SK-N-SH (cell line): ENCODE measurements at regions not wholly inside any gene's neighbourhood (a gene's known extent, or its start where the extent isn't known, plus 50 kb on each side); places are given as distances from the start of the nearest gene placed in this dataset.

ENCODE experiments used
- CTCF ChIA-PET: fragments of 300-600, 350-600 bp; formaldehyde crosslinking; extraction: SDS; loops from one replicate; lab custom pipeline; 2021; lab: Yijun Ruan, JAX
- POLR2A ChIA-PET: fragments of 350-600 bp; sonication (Branson Sonifier 250); formaldehyde crosslinking; extraction: SDS; loops from one replicate; lab custom pipeline; 2020; ENCODE audit warnings: antibody characterized with exemption, inconsistent platforms; lab: Yijun Ruan, JAX
- DNase-seq: peaks from one replicate; pipeline ENCODE4 v3.0.0; 2012
- H2AFZ ChIP-seq: fragments of 200-600 bp; sonication (generic); 2 replicates; pipeline ENCODE4 v1.8.1; 2016; ENCODE audit warnings: antibody characterized with exemption, mild to moderate bottlenecking, low read depth
- H3F3A ChIP-seq: fragments of 200-600 bp; sonication (generic); replicated peaks from 2 replicates; pipeline ENCODE3; 2016; ENCODE audit warnings: antibody characterized with exemption, mild to moderate bottlenecking; ENCODE audit not compliant: insufficient read depth
- H3K27ac ChIP-seq, 2 experiments: fragments of 200-500 bp in 1 of 2; fragments of 200-600 bp in 1 of 2; sonication (Bioruptor generic) in 1 of 2; sonication (generic), shearing (Covaris generic) in 1 of 2; 2 replicates each; pipeline versions ENCODE4 v1.5.1 to v1.6.1; 2014 to 2016; ENCODE audit warnings: low read depth in 2 of 2, inconsistent platforms in 1 of 2, low read length in 1 of 2, mild to moderate bottlenecking in 1 of 2, mixed read lengths in 1 of 2
- H3K27me3 ChIP-seq: fragments of 200-600 bp; sonication (generic), shearing (Covaris generic); 2 replicates; pipeline ENCODE4 v1.6.1; 2016; ENCODE audit warnings: mixed run types; ENCODE audit not compliant: insufficient read depth
- H3K36me3 ChIP-seq, 2 experiments: fragments of 200-500 bp in 1 of 2; fragments of 200-600 bp in 1 of 2; sonication (Bioruptor generic) in 1 of 2; sonication (generic) in 1 of 2; replicated peaks in 1 of 2; 2 replicates each; pipeline versions ENCODE3 to v1.5.1; 2014 to 2016; ENCODE audit warnings: low read length in 1 of 2, mild to moderate bottlenecking in 1 of 2; ENCODE audit not compliant: insufficient read depth in 2 of 2, control insufficient read depth in 1 of 2
- H3K4me1 ChIP-seq, 2 experiments: fragments of 200-500 bp in 1 of 2; fragments of 200-600 bp in 1 of 2; sonication (Bioruptor generic) in 1 of 2; sonication (generic), shearing (Covaris generic) in 1 of 2; 2 replicates each; pipeline versions ENCODE4 v1.5.1 to v1.6.1; 2014 to 2016; ENCODE audit warnings: low read depth in 1 of 2, low read length in 1 of 2, mixed run types in 1 of 2; ENCODE audit not compliant: insufficient read depth in 2 of 2, control insufficient read depth in 1 of 2
- H3K4me2 ChIP-seq: fragments of 200-600 bp; sonication (generic), shearing (Covaris generic); 2 replicates; pipeline ENCODE4 v1.6.1; 2017; ENCODE audit warnings: mixed run types
- H3K4me3 ChIP-seq, 2 experiments: fragments of 200-500 bp in 1 of 2; fragments of 200-600 bp in 1 of 2; sonication (Bioruptor generic) in 1 of 2; sonication (generic), shearing (Covaris generic) in 1 of 2; 2 replicates each; pipeline versions ENCODE4 v1.5.1 to v1.8.1; 2014 to 2016; ENCODE audit warnings: low read depth in 2 of 2, inconsistent platforms in 1 of 2, low read length in 1 of 2, mild to moderate bottlenecking in 1 of 2, mixed read lengths in 1 of 2, moderate library complexity in 1 of 2
- H3K79me2 ChIP-seq: fragments of 200-600 bp; sonication (generic); 2 replicates; pipeline ENCODE4 v1.8.1; 2017; ENCODE audit warnings: mild to moderate bottlenecking; ENCODE audit not compliant: insufficient read depth
- H3K9ac ChIP-seq: fragments of 200-600 bp; sonication (generic); 2 replicates; pipeline ENCODE4 v1.6.1; 2017; ENCODE audit warnings: mixed run types
- H3K9me2 ChIP-seq: fragments of 200-600 bp; sonication (generic); 2 replicates; pipeline ENCODE4 v1.6.1; 2017; ENCODE audit warnings: mixed run types
- H3K9me3 ChIP-seq: fragments of 200-600 bp; sonication (generic); 2 replicates; pipeline ENCODE4 v1.6.1; 2017; ENCODE audit warnings: mixed run types, mild to moderate bottlenecking, moderate library complexity
- H4K20me1 ChIP-seq: fragments of 200-600 bp; sonication (generic); 2 replicates; pipeline ENCODE4 v1.6.1; 2017; ENCODE audit warnings: mild to moderate bottlenecking, mixed run types; ENCODE audit not compliant: insufficient read depth
- CHD2 ChIP-seq: fragments of 150-350 bp; IDR thresholded peaks from 2 replicates; pipeline ENCODE4 v1.6.1; 2018; ENCODE audit warnings: low read length; ENCODE audit not compliant: partially characterized antibody
- EZH2phosphoT487 ChIP-seq: fragments of 200-600 bp; sonication (generic); IDR thresholded peaks from 2 replicates; pipeline ENCODE4 v1.6.1; 2017; ENCODE audit warnings: low read depth, mixed run types, mild to moderate bottlenecking, antibody characterized with exemption, moderate library complexity, borderline replicate concordance
- FOSL2 ChIP-seq: IDR thresholded peaks from 2 replicates; pipeline ENCODE4 v1.4.0; 2012; ENCODE audit warnings: low read depth, mild to moderate bottlenecking, moderate library complexity, borderline replicate concordance
- FOXJ3 ChIP-seq: sonication (generic); formaldehyde crosslinking; IDR thresholded peaks from 2 replicates; pipeline ENCODE4 v1.5.1; 2020; ENCODE audit warnings: mild to moderate bottlenecking, missing genetic modification reagents
- GABPA ChIP-seq: IDR thresholded peaks from 2 replicates; pipeline ENCODE4 v1.4.0; 2012; ENCODE audit warnings: low read depth, mild to moderate bottlenecking
- JUND ChIP-seq: IDR thresholded peaks from 2 replicates; pipeline ENCODE4 v1.4.0; 2012
- MAX ChIP-seq: IDR thresholded peaks from 2 replicates; pipeline ENCODE4 v1.4.0; 2012; ENCODE audit warnings: low read depth
- MEF2A ChIP-seq: IDR thresholded peaks from 2 replicates; pipeline ENCODE4 v1.4.0; 2012; ENCODE audit warnings: low read depth, borderline replicate concordance
- MXI1 ChIP-seq: IDR thresholded peaks from 2 replicates; pipeline ENCODE4 v1.6.1; 2012; ENCODE audit warnings: mild to moderate bottlenecking, low read depth, low read length, improper control_type of control experiment
- NFIC ChIP-seq: IDR thresholded peaks from 2 replicates; pipeline ENCODE4 v1.4.0; 2012; ENCODE audit warnings: borderline replicate concordance
- NRF1 ChIP-seq: IDR thresholded peaks from 2 replicates; pipeline ENCODE4 v1.6.1; 2012; ENCODE audit warnings: low read depth, mild to moderate bottlenecking, low read length
- RFX5 ChIP-seq: IDR thresholded peaks from 2 replicates; pipeline ENCODE4 v1.6.1; 2012; ENCODE audit warnings: mild to moderate bottlenecking, improper control_type of control experiment, low read length
- SMC3 ChIP-seq: IDR thresholded peaks from 2 replicates; pipeline ENCODE4 v1.6.1; 2012; ENCODE audit warnings: low read depth, low read length, improper control_type of control experiment
- TCF12 ChIP-seq: IDR thresholded peaks from 2 replicates; pipeline ENCODE4 v1.4.0; 2012
- YY1 ChIP-seq: IDR thresholded peaks from 2 replicates; pipeline ENCODE4 v1.4.0; 2012; ENCODE audit warnings: low read depth, mild to moderate bottlenecking
- WGBS: methylation state at CpG from one replicate; pipeline ENCODE4 v1.1.6; 2017; ENCODE audit warnings: low lambda C conversion rate; 5-methylcytosine and 5-hydroxymethylcytosine counted together
- TF ChIP-seq, protein P1 (sequence below): IDR thresholded peaks from 2 replicates; pipeline ENCODE4 v1.6.1; 2012; ENCODE audit warnings: mild to moderate bottlenecking, low read depth, low read length, moderate library complexity

GRCh38 chr1:14522077-14522925, 76.2 kb upstream of the KAZN start:
- no peaks in the 10 kb centered on the region for H3F3A ChIP-seq
- H3K4me2 ChIP-seq = no peak overlapping the region
- WGBS = 15% methylated on average over 9 of the region's 9 CpGs

DNA sequence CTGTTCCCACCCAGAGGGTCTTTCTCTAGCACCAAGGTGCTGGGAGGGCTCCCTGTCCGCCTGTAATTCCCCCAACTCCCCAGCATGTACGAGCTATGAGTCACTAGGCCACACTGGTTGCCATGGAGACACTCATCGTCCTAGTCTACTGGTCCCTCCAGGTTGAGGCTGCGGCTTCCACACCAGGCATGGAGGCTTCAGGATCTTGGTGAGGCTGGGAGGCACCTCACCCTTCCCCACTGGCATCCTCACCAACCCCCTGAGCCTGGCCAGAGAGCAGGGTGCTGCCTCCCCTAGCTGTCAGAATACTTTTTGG, 75.6 kb upstream of the KAZN start:
- Histone ChIP-seq H3K27ac (no peak overlapping the region), H3K4me2 (no peak overlapping the region), H3F3A (no peaks in the 10 kb centered on the region), H3K4me3 (no peak overlapping the region), H3K4me1 (no peaks in the 10 kb centered on the region), H3K9ac (no peak overlapping the region), H3K36me3 (no peaks in the 10 kb centered on the region), H3K9me3 (no peaks in the 10 kb centered on the region), H2AFZ (no peak overlapping the region), H3K27me3 (no peaks in the 10 kb centered on the region), H4K20me1 (no peaks in the 10 kb centered on the region), H3K79me2 (no peaks in the 10 kb centered on the region), H3K9me2 (no peaks in the 10 kb centered on the region)
- CTCF ChIA-PET = no interaction called here
- WGBS = 0% methylated on average over 2 of the region's 4 CpGs
- TF ChIP-seq TCF12 = no peak
- no peak for TF ChIP-seq MEF2A
- no peak for TF ChIP-seq MXI1
- no peak for TF ChIP-seq FOSL2
- TF ChIP-seq GABPA = no peak
- no peak for TF ChIP-seq EZH2phosphoT487
- no peak for TF ChIP-seq SMC3
- TF ChIP-seq, protein P1, sequence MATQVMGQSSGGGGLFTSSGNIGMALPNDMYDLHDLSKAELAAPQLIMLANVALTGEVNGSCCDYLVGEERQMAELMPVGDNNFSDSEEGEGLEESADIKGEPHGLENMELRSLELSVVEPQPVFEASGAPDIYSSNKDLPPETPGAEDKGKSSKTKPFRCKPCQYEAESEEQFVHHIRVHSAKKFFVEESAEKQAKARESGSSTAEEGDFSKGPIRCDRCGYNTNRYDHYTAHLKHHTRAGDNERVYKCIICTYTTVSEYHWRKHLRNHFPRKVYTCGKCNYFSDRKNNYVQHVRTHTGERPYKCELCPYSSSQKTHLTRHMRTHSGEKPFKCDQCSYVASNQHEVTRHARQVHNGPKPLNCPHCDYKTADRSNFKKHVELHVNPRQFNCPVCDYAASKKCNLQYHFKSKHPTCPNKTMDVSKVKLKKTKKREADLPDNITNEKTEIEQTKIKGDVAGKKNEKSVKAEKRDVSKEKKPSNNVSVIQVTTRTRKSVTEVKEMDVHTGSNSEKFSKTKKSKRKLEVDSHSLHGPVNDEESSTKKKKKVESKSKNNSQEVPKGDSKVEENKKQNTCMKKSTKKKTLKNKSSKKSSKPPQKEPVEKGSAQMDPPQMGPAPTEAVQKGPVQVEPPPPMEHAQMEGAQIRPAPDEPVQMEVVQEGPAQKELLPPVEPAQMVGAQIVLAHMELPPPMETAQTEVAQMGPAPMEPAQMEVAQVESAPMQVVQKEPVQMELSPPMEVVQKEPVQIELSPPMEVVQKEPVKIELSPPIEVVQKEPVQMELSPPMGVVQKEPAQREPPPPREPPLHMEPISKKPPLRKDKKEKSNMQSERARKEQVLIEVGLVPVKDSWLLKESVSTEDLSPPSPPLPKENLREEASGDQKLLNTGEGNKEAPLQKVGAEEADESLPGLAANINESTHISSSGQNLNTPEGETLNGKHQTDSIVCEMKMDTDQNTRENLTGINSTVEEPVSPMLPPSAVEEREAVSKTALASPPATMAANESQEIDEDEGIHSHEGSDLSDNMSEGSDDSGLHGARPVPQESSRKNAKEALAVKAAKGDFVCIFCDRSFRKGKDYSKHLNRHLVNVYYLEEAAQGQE = no peak
- no peak for TF ChIP-seq RFX5
- TF ChIP-seq YY1 = no peak
- no peak for TF ChIP-seq JUND
- TF ChIP-seq NRF1 = no peak
- no peak for TF ChIP-seq NFIC
- TF ChIP-seq FOXJ3 (CRISPR knock-in tag) = no peak
- POLR2A ChIA-PET = no interaction called here
- DNase-seq = peak; percentile 8

More at GRCh38 chr1:14522077-14522925, 76.2 kb upstream of the KAZN start:
- Histone ChIP-seq H3K27me3 (no peaks in the 10 kb centered on the region), H2AFZ (no peak overlapping the region), H3K4me1 (no peaks in the 10 kb centered on the region), H3K36me3 (no peaks in the 10 kb centered on the region), H3K9ac (no peak overlapping the region), H3K4me3 (no peak overlapping the region), H4K20me1 (no peaks in the 10 kb centered on the region), H3K9me2 (no peaks in the 10 kb centered on the region), H3K79me2 (no peaks in the 10 kb centered on the region), H3K9me3 (no peaks in the 10 kb centered on the region), H3K27ac (no peak overlapping the region)
- ChIA-PET CTCF (interaction anchor here (1.5 kb wide), 1 partner anchor 10 kb away, joined by 3 read pairs; no protein-coding TSS in a partner anchor), POLR2A (no interaction called here)
- TF ChIP-seq CHD2 (no peak), MAX (no peak)
- no peak for DNase-seq
